Urothelium cell line (cell line): ENCODE measurements at regions not wholly inside any gene's neighbourhood (a gene's known extent, or its start where the extent isn't known, plus 50 kb on each side); places are given as distances from the start of the nearest gene placed in this dataset.
"Not testable (repeated sequence)": the region's sequence is repeated elsewhere in the genome, so short reads cannot be mapped to it uniquely, and the experiment has no call there.

ENCODE experiments used
- DNase-seq: peaks from one replicate; pipeline ENCODE4 v3.0.0; 2011; ENCODE audit warnings: low spot score, mixed read lengths
- FAIRE-seq: peaks from 2 replicates; lab custom pipeline; 2011; peaks lifted over from hg19 to GRCh38; lab: Jason Lieb, UNC

DNA sequence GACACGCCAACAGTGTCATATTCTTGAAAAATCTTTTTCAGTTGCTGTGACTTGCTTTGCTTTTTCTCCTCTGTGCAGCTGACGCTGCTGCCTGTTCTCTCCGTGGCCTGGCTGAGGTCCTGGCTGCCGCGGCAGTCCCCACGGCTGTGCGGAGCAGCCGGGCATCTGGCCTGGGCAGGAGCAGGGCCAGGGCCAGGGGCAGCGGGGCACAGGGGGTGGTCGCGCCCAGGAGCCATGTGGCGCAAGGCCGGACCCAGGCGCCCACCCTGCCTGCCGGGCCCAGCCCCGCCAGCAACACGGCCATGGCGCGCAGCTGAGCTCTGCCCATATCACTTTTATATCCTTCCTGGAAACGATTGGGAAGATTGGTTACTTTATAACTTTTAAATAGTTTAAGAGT is 109.4 kb upstream of the ACBD5 start:
- FAIRE-seq (no peak), DNase-seq (no peak)

DNA sequence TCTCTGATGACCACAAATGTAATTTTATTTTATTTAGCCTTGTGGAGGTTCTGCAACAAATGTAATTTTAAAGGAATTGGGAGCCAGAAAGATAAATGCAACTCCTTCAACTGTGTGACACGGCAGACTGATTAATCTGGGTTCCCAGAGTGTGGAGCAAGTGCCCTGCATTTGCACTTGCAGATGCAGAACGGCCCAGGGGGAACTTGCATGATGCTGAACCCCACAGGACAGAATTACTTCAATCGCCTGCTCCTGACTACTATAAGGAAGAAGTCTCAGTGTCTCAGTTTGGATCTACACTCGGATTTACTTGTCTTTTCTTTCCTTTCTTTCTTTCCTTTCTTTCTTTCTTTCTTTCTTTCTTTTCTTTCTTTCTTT is 107.2 kb upstream of the ACBD5 start:
- not testable (repeated sequence) for FAIRE-seq, DNase-seq

DNA sequence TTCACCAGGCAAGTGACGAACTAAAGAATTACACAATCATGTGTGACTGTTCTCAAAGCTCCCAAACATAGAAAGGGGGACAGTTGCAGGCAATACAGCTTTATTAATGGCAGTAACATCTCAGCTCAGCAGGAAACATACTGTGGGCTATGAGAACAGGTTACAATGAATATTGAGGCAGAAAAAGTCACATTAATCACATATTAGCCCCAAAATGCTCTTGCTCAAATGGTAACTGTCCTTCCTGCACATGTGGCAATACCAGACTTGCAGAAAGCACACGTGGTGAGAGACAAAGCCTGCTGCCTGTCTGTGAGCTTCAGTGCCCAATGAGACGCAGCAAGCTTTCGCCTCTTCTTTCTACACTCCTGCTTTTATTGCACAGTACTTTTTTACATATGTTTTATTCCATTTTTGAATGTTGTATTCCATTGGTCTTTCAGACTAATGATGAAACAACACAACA is 104.9 kb upstream of the ACBD5 start:
- no peak for DNase-seq
- peak; percentile 63 for FAIRE-seq

DNA sequence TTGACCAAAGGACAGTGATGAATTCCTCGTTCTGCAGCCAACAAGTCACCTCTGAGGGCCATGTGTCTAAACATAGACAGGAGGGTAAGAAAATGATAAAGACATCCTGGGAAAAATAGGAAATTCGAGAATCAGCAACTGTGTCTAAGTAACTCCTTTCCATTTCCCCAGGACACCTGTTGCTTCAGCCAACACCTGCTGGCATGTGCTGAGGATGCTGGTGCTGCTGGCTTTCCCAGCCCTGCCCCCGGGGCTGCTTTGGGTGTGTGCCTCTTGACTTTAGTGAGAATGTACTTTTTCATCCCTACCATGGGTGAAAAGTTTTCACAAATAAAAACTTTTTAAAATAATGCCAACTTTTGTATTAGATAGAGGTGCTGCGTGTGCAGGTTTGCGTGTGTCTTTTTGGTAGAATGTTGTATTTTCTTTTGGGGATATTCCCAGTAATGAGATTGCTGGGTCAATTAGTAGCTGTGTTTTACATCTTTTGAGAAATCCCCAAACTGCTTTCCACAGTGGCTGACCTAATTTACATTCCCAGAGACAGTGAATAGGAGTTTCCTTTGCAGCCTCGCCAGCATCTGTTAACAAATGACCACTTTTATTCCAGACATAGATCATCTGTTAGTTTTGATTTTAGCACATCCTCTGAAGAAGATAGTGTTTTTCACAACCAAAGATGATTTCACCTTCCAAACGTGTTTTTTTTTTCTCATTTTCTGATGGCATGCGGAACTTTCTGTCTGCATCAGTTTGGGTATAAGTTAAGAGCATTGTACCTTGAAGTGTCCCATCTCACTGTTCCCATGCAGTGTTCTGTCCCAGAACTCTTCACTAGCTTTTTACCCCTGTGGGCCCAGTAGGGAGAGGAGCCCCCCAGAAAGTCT is 104.2 kb upstream of the ACBD5 start:
- FAIRE-seq (no peak), DNase-seq (no peak)

DNA sequence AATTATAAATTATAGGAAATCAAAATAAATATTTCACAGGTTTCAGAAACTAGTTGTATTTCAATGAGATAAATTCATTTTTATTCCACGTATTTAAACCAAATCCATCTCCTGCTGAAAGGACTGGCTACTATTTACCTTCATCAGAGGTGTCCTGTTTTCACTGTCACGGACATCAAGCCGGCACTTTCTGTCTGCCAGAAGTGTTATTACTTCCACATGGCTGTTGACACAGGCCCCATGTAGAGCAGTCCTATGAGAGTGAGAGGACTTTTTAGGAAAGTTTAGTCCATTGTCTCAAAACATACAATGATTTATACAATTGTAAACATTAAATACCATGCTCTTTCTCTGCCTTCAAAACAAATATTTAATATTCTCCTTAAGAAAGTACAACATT is 100.4 kb upstream of the ACBD5 start:
- FAIRE-seq, result no peak

DNA sequence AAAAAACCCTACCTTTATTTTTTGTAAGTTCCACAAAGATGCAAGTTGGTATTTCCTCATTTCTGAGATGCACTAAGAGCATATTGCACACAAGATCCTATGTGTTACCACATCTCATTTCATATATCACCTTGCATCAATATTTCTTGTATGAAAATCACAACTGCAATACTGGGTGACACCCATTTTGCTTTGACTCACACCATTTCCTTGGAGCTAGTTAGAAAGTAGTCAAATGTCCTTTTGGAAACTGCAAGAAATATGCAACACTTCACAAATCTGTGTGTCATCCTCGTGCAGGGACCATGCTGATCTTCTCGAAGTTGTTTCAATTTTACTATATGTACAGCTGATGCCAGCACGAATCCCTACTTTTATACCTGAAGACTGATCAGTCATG is 94.6 kb upstream of the ACBD5 start:
- FAIRE-seq, result not testable (repeated sequence)

More for the DNA sequence above, 100.4 kb upstream of the ACBD5 start:
- no peak for DNase-seq

DNA sequence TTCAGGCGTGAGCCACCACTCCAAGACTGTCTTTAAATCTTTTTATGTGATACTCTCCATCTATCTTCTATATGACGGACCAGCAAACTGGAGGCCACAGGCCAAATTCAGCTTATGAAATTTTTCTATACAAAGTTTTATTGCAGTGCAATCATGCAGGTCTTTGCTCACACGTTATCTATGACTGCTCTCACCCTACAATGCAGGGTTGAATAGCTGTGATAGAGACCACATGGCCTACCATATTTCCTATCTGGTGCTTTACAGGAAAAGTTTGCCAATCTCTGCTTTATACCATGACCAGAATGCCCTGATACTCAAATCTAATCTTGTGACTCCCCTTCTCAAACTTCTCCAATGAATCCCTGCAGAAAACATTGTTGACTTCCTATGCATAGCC is 89.5 kb upstream of the ACBD5 start:
- FAIRE-seq, result no peak

More for the DNA sequence above, 94.6 kb upstream of the ACBD5 start:
- DNase-seq, result not testable (repeated sequence)

DNA sequence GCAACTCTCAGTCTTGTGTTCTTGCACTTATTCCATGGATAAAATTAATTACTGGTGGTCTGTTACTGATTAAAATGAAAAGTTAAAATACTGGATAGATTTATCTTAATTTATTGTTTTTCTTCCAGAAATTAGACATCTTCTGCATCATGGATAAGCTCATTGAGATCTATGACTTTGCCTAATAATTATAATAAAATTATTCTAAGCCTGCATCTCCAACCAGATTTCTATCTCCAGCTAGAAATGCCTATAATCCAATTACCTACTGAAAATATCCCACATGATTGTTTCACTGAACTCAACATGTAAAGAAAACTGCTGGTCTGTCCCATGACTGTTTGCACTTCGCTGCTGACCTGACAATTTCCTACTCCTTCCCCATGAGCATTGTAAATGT is 88.3 kb upstream of the ACBD5 start:
- FAIRE-seq, result no peak
- DNase-seq, result no peak

More for the DNA sequence above, 89.5 kb upstream of the ACBD5 start:
- DNase-seq, result no peak

DNA sequence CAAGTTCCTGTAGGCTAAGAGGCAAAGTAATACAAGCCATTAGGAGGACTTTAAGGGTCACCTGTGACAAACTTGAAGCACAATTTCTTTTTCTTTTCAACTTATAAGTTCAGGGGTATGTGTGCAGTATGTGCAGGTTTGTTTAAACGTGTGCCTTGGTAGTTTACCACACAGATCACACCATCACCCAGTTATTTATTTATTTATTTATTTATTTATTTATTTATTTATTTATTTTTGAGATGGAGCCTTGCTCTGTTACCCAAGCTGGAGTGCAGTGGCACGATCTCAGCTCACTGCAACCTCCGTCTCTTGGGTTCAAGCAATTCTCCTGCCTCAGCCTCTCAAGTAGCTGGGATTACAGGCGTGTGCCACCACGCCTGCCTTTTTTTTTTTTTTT is 86.2 kb upstream of the ACBD5 start:
- DNase-seq, FAIRE-seq: not testable (repeated sequence)

DNA sequence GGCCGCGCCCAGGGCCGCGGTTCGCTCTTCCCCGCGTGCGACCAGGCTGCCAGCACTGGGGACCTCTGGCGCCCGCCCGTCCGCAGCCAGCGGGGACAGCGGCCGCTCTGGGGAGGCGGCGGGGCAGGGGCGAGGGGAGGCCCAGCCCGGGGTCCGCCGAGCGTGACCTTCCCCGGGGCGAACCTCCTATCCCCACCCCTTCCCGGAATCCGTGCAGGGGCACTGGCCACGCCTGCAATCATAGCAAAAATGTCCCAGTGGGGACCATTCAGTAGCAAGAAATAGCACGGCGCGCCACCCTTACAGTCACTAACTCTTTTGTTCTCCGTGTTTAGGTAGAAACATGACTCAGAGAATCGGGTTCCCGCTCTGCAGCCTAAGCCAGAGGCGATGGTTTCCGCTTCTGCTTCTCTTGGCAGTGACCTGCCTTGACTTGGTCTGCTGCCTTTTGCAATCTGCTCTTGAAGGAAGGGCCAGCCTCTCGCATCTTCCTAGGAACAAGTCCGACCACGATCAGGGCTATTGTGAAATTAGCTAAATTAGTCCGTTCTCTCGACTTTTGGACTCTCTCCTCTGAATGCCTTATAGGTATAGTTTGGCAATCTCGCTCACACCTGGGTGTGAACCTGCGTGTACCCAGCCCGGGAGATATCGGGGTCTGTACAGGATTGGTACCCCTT is 79.3 kb upstream of the ACBD5 start:
- DNase-seq, result peak; percentile 55
- no peak for FAIRE-seq

DNA sequence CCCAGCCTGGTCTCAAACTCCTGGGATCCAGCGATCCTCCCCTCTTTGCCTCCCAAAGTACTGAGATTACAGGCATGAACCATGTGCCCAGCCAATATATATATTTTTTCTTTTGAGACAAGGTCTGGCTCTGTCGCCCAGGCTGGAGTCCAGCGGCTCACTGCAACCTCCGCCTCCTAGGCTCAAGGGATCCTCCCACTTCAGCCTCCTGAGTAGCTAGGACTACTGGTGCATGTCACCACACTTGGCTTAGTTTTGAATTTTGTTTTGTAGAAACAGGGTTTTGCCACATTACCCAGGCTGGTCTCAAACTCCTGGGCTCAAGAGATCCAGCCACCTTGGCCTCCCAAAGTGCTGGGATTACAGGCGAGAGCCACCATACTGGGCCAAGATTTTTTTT is 78.5 kb upstream of the ACBD5 start:
- DNase-seq, FAIRE-seq: not testable (repeated sequence)

DNA sequence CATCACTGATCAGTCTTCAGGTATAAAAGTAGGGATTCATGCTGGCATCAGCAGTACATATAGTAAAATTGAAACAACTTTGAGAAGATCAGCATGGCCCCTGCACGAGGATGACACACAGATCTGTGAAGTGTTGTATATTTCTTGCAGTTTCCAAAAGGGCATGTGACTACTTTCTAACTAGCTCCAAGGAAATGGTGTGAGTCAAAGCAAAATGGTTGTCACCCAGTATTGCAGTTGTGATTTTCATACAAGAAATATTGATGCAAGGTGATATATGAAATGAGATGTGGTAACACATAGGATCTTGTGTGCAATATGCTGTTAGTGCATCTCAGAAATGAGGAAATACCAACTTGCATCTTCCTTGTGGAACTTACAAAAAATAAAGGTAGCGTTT is 74.5 kb upstream of the ACBD5 start:
- DNase-seq, FAIRE-seq: not testable (repeated sequence)

DNA sequence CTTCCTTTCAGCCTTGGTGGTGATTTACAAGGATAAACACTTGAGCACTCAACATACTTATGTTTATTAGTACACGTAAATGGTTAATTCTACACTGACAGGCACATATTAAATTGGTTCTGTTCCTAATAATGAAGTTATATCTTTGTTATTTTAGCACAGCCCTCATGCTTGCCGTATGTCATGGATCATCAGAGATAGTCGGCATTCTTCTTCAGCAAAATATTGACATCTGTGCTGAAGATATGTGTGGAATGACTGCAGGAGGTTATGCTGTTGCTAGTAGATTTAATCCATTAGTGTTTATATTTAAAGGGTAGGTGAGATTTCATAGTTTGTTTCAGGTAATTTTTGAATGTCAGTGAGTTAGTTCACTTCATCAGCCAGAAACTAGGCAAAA is 73.0 kb upstream of the ACBD5 start:
- not testable (repeated sequence) for DNase-seq, FAIRE-seq

DNA sequence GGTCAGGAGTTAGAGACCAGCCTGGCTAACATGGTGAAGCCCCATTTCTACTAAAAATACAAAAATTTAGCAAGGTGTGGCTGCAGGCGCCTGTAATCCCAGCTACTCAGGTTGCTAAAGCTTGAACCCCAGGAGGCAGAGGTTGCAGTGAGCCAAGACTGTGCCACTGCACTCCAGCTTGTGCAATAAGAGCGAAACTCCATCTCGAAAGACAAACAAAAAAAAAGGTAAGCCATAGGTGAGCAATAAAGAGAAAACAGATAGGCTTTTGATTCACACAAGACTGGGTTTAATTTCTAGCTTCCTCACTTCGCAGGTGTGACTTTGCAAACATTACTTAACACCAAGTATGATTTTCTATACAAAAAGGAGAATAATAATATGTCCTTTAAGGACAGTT is 72.3 kb upstream of the ACBD5 start:
- FAIRE-seq, result no peak
- DNase-seq, result no peak

DNA sequence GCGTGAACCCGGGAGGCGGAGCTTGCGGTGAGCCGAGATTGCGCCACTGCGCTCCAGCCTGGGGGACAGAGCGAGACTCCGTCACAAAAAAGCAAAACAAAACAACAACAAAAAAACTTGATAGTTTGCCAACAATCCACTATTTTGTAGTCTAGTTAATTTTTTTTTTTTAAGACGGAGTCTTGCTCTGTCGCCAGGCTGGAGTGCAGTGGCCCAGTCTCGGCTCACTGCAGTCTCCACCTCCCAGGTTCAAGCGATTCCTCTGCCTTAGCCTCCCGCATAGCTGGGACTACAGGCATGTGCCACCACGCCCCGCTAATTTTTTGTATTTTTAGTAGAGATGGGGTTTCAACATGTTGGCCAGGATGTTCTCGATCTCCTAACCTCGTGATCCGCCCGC is 71.2 kb upstream of the ACBD5 start:
- not testable (repeated sequence) for FAIRE-seq, DNase-seq

DNA sequence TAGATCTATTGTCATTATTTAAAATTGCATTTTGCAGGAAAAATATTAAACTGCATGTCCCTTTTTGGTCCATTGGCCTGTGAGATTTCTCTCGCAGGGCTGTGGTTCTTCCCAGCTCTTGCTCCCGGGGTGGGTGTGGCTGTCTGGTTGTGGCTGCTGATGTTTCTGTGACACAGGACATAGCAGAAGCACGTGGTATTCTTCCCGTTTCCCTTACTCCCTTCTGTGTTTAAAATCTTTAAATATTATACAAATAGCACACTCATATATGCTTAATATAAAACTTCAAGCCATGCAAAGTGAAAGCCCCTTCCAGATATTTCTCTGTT is 57.9 kb upstream of the ACBD5 start:
- not testable (repeated sequence) for FAIRE-seq, DNase-seq

DNA sequence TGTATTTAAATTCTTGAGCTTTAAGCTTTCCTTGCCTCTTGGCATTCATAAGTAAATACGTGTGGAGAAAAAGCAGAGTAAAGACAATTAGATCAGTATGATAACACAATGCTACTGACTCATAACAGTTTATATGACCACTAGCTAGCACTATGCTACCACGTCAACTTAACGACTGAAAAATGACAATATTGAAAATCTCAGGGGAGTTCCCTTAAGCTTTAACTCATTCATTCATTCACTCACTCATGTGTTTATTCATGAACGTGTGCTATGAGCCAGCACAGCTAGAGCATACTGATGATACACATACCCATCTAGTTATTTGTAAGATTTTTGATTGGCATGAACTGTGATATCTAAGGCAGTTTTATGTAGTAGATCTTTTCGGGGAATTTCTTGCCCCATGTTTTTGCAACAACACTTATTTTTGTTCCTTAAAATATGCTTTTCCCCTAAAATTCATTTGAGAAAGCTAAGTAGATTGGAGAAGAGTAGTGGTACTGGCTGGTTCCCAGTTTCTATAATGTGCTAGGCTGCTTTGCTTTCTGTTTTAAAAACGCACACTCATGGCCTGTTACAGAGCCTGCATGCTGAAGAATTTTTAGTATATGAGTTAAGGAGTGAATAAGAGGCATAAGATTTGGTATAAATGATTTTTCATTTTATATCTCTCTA is 57.4 kb upstream of the ACBD5 start:
- DNase-seq (no peak), FAIRE-seq (no peak)

DNA sequence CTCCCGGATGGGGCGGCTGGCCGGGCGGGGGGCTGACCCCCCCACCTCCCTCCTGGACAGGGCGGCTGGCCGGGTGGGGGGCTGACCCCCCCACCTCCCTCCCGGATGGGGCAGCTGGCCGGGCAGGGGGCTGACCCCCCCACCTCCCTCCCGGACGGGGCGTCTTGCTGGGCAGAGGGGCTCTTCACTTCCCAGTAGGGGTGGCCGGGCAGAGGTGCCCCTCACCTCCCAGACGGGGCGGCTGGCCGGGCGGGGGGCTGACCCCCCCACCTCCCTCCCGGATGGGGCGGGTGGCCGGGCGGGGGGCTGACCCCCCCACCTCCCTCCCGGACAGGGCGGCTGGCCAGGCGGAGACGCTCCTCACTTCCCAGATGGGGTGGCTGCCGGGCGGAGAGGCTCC is 55.7 kb upstream of the ACBD5 start:
- FAIRE-seq, DNase-seq: not testable (repeated sequence)

DNA sequence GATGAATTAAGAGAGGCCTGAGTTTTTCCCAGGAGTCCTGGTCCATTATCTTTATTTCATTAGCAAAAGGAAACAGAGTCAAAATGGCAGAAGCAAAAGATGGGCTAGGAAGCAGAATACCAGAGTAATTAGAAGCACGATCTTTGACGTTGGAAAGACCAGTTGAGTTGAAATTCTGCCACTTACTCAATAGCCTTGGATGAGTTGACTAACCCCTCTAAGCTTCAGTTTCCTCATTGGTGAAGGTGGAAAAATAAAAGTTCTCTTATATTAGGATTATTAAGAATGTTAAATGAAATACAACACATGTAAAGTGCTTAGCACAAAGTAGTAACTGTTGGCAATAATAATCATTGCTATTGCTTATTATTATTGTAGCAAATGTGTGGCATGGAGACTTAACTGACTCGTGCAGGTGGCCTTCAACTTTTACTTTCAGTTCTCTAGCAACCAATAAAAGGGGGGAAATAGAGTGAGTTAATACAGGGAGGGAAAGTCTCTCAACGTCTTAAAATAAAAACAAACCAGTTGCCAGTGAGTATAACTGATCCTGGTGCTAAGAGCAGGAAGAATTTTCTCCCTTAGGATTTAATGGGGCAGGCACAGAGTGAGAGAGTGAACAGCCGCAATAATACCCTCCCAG is 50.8 kb upstream of the ACBD5 start:
- FAIRE-seq, result not testable (repeated sequence)

More for the DNA sequence above, 50.8 kb upstream of the ACBD5 start:
- DNase-seq, result not testable (repeated sequence)
